AG04449 (cell line): ENCODE measurements at regions not wholly inside any gene's neighbourhood (a gene's known extent, or its start where the extent isn't known, plus 50 kb on each side); places are given as distances from the start of the nearest gene placed in this dataset.
"Not testable (repeated sequence)": the region's sequence is repeated elsewhere in the genome, so short reads cannot be mapped to it uniquely, and the experiment has no call there.

ENCODE experiments used
- CTCF ChIA-PET: fragments of 350-600 bp; formaldehyde crosslinking; extraction: SDS; loops from one replicate; lab custom pipeline; 2021; ENCODE audit warnings: antibody characterized with exemption; lab: Yijun Ruan, JAX
- POLR2A ChIA-PET: fragments of 400-600, 350-600 bp; formaldehyde crosslinking; extraction: SDS; loops from one replicate; lab custom pipeline; 2020; ENCODE audit warnings: antibody characterized with exemption, inconsistent platforms; lab: Yijun Ruan, JAX
- DNase-seq: peaks from one replicate; pipeline ENCODE4 v3.0.0-alpha.2; 2010; ENCODE audit warnings: low read depth, low spot score
- H3K4me3 ChIP-seq: 2 replicates; pipeline ENCODE4 v1.5.1; 2011; ENCODE audit warnings: low read depth, mild to moderate bottlenecking, control low read depth, low read length
- CTCF ChIP-seq: IDR thresholded peaks from one replicate; pipeline ENCODE4 v1.5.1; 2011; ENCODE audit warnings: mild to moderate bottlenecking, moderate library complexity, low read length, control low read depth, inconsistent platforms; ENCODE audit not compliant: insufficient read depth; ENCODE audit errors: missing control alignments

GRCh38 chr13:103466761-103467160, 400.5 kb upstream of the SLC10A2 start:
- ChIA-PET CTCF (no interaction called here), POLR2A (no interaction called here)
- H3K4me3 ChIP-seq, result no peak overlapping the region
- no peak for TF ChIP-seq CTCF
- DNase-seq, result no peak

GRCh38 chr13:103460246-103460645, 394.0 kb upstream of the SLC10A2 start:
- POLR2A ChIA-PET, DNase-seq, CTCF ChIA-PET, H3K4me3 ChIP-seq: not testable (repeated sequence)

GRCh38 chr13:103457050-103457449, 390.8 kb upstream of the SLC10A2 start:
- CTCF ChIA-PET, POLR2A ChIA-PET, H3K4me3 ChIP-seq, DNase-seq: not testable (repeated sequence)

GRCh38 chr13:103451656-103452055, 385.4 kb upstream of the SLC10A2 start:
- POLR2A ChIA-PET, result no interaction called here
- DNase-seq, result no peak
- CTCF ChIA-PET, result no interaction called here
- TF ChIP-seq CTCF, result no peak
- H3K4me3 ChIP-seq, result no peak overlapping the region

GRCh38 chr13:103443604-103444003, 377.4 kb upstream of the SLC10A2 start:
- no peak overlapping the region for H3K4me3 ChIP-seq
- no peak for DNase-seq
- TF ChIP-seq CTCF, result no peak
- POLR2A ChIA-PET, result no interaction called here
- CTCF ChIA-PET, result no interaction called here

GRCh38 chr13:103437651-103438050, 371.4 kb upstream of the SLC10A2 start:
- ChIA-PET CTCF (no interaction called here), POLR2A (no interaction called here)

GRCh38 chr13:103436057-103436654, 369.9 kb upstream of the SLC10A2 start:
- ChIA-PET CTCF (no interaction called here), POLR2A (no interaction called here)
- no peak overlapping the region for H3K4me3 ChIP-seq
- DNase-seq, result no peak
- TF ChIP-seq CTCF, result no peak

More at GRCh38 chr13:103437651-103438050, 371.4 kb upstream of the SLC10A2 start:
- no peak for DNase-seq
- H3K4me3 ChIP-seq, result no peak overlapping the region
- no peak for TF ChIP-seq CTCF
